Frontal cortex (tissue), 3 donors: ENCODE measurements at regions not wholly inside any gene's neighbourhood (a gene's known extent, or its start where the extent isn't known, plus 50 kb on each side); places are given as distances from the start of the nearest gene placed in this dataset.
A peak's percentile ranks its signal among the peaks of the same experiment; 100 is the strongest.
"Not testable (repeated sequence)": the region's sequence is repeated elsewhere in the genome, so short reads cannot be mapped to it uniquely, and the experiment has no call there.

Experiments
- DNase-seq, 2 donors: peaks; one replicate each; pipeline ENCODE4 v3.0.0; 2012; ENCODE audit warnings: low spot score in 2 of 2
- FAIRE-seq: peaks from 2 replicates; lab custom pipeline; 2012; peaks lifted over from hg19 to GRCh38; lab: Jason Lieb, UNC
- donor health status: control.
- donor health status: control.
- donor health status: control.

DNA sequence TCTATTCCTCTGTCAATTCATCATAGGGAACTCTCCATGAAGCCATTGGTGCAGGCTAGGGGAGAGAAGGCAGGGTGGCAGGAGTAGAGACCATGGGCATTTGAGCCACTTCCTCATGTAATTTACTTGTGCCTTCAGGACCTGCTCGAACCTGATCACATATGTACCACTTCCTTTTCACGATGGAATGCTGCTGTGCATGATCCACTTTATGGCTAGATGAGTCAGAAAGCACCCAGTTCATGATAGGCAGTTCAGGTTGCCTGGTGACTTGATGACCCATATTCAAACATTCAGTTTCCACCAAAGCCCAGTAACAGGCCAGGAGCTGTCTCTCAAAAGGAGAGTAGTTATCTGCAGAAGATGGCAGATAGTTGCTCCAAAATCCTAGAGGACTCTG is 166.0 kb downstream of the EVA1A start:
- not testable (repeated sequence) for FAIRE-seq, DNase-seq

DNA sequence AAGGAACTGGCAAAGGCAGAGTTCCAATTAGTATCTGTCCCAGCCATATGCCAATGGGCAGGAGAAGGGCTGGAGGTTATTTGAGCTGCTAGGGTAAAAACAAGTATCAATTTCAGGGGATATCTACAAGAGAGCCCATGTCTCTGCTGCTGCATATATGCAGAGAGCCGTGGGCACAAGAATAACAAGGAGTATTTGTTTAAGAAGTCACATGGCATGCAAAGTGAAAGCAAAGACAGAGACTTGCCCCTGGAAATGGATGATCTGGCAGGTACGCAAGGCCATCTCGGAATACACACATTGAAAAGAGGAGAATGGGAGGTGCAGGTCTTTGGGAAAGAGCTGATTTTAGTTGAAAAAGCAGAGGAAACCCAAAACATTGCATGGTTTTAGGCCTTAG is 170.6 kb downstream of the EVA1A start:
- DNase-seq, result no peak
- no peak for FAIRE-seq

DNA sequence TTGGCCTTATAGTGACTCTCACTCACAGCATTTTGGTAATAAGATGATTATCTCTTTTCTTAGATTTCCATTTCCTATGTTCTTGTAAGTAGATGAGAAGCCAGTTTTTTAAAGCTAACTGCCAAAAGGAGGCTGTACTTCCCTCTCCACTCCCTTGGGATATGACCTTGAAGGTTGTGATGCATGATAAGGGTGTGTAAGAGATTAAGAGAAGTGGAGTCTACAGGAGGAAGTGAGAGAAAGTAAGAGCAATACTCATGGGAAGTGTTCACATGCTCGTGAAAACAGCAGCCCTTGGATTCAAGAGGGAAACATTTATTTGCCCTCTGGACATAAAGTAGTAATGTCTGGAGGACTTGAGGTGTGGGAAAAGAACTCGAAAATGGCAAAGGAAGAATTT is 171.5 kb downstream of the EVA1A start:
- FAIRE-seq (no peak), DNase-seq (no peak)

DNA sequence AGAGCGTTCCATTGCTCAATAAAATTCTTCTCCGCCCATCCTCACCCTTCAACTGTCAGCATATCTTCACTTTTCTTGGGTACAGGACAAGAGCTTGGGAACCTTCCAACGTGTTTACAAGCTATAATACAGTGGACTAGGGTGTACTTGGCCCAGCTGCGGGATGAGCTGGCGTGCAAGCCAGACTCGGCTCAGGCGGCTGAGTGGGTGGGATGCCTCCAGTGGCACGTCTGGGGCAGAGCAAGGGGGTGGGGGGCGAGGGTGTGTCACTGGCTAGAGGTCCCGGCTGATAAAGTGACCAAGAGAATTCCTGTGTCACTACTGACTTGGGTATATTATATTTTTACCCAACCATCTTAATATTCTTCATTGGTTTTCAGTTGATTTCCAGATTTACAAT is 179.7 kb downstream of the EVA1A start:
- no peak for DNase-seq
- no peak for FAIRE-seq

DNA sequence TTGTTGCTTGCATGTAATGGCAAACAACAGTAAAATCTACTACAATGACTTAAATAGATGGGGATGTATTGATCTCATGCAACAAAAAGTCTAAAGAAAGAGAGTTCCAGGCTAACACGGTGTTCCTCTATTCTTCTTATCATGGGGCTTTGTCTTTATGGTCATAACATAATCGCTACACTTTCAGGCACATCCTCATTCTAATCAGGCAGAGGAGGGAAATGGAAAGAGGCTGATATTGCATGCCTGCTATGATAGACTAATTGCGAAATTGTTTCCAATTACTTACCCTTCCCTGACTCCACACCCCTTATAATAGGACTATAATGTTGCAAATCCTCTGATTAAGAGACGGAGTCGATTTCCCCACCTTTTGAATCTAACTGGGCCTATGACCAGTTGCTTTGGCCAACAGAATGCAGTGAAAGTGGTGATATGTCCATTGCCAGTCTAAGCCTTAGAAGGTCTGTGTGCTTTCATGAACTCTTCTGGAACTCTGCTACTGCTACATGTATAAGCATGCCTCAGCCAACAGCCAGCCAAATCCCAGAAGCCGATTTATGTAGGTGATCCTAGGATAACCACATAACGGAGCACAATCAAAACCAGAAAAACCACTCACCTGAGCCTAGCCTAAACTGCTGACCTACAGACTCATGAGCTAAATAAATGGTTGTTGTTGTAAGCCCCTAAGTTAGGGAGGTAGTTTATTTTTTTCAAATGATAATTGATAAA is 180.3 kb upstream of the TACR1 start:
- FAIRE-seq (no peak), DNase-seq (no peak)

DNA sequence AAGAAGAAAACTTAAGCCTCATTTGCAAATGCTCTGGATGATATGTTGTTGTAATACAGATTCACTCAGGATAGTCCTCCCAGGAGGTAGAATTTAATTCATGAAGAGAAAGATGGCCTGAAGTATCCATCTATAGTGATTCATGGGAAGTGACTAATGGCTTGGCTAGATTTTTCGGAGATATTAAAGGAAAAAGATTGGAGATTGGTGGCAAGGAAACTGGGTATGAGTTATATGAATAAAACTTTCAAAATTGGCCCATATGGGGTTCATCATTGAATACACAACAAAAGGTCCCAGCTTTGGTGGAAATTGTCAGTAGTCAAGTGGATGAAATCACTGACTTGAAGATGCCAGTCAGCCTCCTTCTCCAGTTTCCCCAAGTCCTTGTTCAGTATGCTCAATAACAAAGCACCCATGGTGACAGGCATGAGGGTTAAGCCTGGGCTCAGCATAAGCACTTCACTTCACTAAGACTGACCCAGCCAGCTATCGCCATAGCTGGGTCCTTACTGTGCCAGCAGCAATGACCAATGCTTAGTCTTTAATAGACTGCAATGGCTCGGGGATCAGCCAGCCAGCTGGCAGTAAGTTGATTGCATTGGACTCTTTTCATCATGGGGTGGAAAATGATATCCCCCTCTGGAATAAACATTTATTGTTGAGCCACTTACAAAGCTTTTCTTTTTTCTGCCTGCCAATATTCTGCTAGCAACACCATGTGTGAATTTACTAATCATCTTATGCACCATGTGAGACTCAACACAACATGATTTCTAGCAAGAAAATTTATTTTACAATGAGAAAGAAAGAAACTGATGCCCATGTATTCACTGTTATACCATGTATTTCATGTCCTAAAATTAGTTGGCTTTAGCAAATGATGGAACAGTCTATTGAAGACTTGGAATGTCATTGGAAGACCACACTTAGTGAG is 176.6 kb upstream of the TACR1 start:
- peak in 1 of 2 donors; percentile 16 for DNase-seq
- FAIRE-seq, result no peak

DNA sequence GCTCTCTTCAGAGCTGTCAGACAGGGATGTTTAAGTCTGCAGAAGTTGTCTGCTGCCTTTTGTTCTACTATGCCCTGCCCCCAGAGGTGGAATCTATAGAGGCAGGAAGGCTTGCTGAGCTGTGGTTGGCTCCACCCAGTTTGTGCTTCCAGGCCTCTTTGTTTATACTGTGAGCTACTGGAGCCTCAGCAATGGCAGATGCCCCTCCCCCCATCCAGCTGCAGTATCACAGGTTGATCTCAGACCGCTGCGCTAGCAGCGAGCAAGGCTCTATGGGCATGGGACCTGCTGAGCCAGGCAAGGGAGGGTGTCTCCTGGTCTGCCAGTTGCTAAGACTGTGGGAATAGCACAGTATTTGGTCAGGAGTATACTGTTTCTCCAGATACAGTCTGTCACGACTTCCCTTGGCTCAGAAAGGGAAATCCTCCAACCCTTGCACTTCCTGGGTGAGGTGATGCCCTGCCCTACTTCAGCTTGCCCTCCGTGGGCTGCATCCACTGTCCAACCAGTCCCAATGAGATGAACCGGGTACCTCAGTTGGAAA is 175.2 kb upstream of the TACR1 start:
- DNase-seq, FAIRE-seq: not testable (repeated sequence)

DNA sequence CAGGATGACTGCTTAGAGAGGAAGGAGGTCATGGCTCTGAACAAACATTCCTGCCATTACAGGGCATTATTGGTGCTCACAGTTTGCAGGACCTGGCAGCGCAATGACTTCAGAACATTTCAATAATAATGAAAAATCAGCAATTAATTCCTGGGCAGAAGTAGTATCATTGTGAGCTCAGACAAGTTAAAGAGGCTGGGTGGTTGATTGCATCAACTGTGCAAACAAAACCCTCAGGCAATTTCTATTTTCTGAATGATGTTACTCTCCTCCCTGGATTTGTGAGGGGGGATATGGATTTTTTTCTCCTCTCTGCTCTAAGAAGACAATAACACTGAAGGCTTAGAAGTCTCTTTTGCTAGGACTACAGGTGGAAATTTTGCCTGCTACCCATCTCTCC is 168.1 kb upstream of the TACR1 start:
- DNase-seq, result no peak
- no peak for FAIRE-seq

DNA sequence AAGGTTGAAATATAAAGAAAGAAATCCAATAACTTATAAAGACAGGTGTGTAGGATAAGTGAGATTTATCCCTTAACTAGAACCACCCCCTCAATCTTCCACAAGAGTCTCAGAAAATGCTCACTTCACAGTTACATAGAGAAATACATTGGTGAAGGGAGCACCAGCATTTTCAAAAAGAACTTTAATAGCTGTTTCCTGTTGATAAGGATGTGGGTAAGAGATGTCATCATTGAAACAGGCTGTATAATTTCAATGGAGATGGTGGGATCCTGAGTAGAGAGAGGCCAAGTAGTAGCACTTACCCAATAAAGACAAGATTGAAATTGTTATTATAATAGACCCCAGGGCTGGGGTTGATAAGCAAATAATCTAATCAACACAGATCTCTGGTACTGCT is 162.2 kb upstream of the TACR1 start:
- no peak for FAIRE-seq
- DNase-seq, result no peak

DNA sequence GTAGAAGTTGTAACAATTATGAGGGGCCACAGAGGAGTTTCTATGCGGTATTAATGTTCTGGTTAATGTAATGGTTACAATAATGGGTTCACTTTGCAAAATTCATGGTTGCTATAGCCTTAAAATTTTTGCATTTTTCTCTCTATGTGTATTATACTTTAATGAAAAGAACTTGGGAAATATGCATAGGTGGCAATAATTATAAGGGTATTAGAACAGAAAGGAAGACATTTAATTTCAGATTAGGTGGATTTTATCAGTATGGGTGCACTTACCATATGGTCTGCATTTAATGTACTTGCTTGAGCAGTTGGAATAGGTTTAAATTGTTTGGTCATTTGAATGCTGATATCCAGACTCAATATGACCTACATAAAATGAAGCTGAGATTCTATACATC is 161.6 kb upstream of the TACR1 start:
- DNase-seq (no peak), FAIRE-seq (no peak)

DNA sequence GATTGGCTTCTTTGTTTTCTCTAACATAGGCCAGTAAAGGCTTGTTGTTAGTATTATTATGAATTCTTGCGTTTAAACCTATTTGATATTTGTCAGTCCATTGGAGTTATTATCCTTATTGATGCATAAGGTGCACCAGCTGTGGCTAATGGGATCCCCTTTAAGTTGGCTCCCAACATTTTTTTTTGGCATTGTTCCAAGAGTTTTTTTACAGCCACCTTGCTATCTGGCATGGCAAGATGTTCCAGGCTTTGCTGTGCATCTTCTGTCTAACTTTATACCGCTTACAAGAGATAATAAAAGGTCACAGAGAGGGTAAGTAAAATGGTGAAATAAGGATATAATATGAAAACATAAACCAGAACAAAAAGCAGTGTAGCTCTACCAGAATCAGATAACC is 157.5 kb upstream of the TACR1 start:
- DNase-seq, result no peak
- no peak for FAIRE-seq

DNA sequence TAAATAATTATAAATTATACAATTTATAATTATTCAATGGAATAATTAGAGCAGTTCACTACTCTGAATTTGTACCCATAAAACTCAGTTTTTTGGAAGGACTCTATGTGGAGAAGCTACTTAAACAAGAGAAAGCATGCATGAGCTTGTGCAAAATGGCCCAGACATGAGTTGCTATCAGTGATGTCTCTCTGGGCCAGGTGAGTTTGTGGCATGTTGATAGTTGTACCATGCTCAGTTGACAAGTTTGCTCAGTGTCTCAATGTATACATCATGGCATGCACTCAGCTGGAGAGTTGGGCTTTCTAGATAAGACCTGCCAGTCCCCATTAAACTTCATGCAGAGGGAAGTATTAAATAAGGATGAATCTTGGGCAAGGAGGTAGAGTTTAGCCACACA is 153.8 kb upstream of the TACR1 start:
- DNase-seq, result no peak
- no peak for FAIRE-seq

DNA sequence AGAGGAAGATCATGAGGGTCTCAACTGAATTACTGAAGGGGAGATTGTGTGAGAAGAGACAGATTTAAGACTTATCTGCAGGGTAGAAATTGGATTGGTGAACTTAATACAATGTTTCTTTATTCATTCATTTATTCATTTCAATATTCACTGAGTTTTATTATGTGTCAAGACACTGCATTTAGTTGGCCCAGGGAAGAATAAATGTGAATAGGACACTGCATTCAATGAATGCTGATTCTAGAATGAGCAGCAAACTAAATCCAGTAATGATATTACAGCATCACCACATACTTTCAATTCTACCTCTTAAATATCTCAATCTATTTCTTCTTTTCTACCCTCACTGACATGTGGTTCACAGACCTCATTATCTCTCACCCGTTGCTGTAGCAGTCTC is 149.0 kb upstream of the TACR1 start:
- no peak for FAIRE-seq

DNA sequence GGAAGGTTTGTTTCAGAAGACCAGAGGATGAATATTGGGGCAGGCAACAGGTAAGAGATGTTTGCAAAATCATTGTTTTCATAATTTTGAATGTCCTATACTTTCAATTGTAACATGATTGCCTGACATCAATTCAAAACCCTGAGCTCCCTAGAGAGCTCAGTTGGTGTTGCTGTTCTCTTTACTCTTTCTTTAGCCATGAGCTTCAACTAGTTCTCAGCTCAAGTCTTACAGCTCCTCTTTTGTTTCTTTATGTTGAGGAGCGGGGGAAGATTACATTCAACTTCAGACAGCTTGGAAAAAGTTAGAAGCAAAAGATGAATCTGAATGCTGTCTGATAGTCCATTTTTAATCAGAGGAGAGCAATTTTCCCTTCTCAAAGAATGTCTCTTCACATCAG is 144.8 kb upstream of the TACR1 start:
- DNase-seq (no peak), FAIRE-seq (no peak)

More for the DNA sequence above, 149.0 kb upstream of the TACR1 start:
- no peak for DNase-seq

DNA sequence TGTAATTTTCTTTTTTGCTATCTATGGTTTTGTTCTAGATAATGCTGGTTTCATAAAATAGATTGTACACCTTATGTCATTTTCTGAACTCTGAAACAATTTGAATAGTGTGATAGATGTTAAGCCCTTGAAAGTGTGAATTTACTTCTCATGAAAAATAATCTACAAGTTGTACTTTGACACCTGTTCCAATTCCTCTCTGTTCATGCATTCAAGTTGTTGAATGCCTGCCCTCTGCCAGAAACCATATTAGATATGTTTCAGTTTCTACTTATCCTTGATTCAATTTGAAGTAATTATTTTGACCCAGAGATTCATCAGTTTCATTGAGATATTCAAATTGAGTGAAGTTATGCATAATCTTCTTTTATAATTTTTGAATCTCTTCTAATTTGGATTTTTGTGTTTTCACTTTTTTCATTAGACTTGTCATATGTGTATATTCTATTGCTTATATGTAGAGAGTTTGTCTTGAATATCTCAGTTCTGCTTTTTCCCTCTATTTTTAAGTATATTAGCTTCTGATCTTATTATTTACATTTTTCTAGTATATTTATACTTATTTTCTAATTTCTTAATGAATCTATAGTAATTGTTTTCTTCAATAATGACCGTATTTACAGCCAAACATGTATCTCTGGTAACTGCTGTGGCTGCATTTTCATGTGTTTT is 143.3 kb upstream of the TACR1 start:
- no peak for DNase-seq
- FAIRE-seq, result peak; percentile 44

DNA sequence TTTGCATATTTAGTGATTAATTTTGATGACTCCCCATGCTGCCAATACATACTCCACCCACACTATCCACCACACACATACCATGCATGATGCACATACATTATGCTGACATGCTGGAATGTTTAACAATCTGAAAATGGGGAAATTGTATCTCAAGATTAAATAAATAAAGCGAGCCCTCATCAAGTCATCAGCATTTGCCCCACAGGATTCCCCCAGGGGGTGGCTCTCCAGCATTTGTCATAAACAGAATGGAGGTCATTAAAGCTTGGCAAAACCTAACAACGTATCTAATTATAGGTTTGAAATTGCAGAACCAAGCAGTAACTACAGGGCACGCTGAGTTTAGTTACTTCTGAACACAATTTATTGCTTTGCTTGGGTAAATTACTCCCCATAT is 141.2 kb upstream of the TACR1 start:
- FAIRE-seq (no peak), DNase-seq (no peak)

DNA sequence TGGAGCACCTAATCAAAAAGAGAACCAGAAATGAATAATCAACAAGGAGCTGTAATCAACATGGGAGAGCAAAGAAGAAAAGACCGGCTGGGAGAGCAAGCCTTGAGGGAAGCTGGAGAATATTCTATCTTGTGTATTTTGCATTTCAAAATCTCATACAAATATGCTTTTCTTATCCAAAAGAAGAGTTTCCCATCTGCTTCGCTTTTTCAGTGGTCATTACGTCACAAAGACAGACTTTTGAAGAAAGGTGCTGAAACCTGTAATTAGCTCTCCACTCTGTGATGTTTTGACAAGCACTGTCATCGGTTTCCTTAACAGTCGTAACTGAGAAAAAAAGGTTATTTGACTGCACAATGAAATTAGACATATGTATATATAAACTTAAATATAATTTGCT is 139.1 kb upstream of the TACR1 start:
- DNase-seq (no peak), FAIRE-seq (no peak)

DNA sequence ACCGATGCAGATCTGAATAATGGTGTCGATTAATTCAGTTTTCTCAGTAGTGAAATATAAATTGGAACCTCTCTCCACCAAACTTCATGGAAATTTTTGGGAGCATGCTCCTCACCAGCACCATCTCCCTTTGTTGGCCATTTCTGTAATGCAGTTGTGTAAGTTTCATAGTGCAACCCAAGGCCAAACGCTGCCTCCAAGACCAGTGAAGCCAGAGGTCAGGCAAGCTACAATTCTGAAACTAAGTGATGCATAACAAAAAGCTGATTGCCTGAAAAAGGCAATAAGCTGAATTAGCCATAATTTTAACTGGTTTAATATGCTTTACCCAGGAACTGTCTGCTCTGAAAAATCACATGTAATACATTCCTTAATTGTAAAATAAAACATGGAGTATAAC is 138.3 kb upstream of the TACR1 start:
- no peak for DNase-seq
- no peak for FAIRE-seq

DNA sequence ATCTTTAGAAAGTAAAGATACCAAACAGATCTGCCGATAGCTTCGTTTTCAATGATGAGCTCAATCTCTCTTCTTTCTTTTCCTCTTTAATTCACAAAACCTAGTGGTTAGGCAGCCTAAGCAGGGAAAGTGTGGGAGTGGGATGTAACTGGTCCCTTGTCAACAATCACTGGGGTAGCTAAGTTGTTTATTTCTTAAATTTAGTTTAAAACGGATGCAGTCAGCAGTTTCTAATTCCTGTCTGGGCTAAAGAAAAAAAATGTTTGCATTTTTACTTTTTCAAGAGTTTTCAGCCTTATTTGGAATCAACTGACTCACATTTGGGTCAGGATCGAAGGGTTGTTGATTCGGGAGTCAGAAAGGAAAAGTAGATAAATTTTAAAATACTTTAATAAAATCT is 137.7 kb upstream of the TACR1 start:
- DNase-seq (no peak), FAIRE-seq (no peak)

DNA sequence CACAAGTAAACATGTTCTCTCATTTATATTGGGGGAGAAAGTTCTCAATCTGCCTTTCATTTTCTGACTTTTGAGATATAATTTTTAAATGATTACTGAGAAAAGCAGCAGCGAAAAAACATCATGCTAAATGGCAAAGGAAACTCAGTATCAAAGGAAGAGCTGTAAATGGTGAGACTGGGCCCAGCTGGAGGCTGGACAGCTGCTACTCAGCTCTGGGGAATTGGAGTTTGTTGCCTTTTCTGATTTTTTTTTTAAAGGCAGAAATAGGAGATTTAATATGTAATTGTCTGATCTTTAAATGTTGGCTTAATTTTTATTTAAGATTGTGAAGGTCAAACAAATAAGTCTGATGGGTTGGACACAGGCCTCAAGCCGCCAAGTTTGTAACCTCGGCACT is 137.1 kb upstream of the TACR1 start:
- FAIRE-seq, result no peak
- no peak for DNase-seq

DNA sequence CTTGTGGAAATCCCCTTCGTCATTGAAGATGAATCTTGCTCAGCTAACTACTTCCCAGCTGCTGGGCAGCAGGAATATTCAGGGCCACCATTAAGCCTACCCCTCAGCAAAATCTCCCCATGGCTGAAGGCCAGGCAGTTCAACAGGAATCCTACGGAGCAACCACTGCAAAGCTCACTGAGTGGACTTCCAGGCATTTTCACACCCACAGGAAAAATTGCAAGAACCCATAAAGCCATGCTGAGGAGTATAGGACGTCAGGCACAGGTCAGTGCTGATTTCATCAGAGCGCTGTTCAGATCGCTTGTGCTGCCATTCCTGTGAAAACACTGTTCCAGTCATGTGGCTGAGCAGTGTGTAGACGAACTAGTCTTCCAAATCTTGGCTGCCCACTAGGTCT is 134.8 kb upstream of the TACR1 start:
- FAIRE-seq (no peak), DNase-seq (no peak)
